Hepatic stellate cell (primary cell): ENCODE measurements at regions not wholly inside any gene's neighbourhood (a gene's known extent, or its start where the extent isn't known, plus 50 kb on each side); places are given as distances from the start of the nearest gene placed in this dataset.

Experiments
- DNase-seq: peaks from one replicate; pipeline ENCODE4 v3.0.0; 2011; ENCODE audit warnings: low spot score

GRCh38 chr5:8473827-8474568, 605.0 kb downstream of the MTRR start:
- no peak for DNase-seq

- DNase-seq: no peak
Observed at GRCh38 chr5:8474569-8474930, 605.6 kb downstream of the MTRR start.

- no peak for DNase-seq
Observed at GRCh38 chr5:8478326-8478725, 609.4 kb downstream of the MTRR start.

- no peak for DNase-seq
Observed at GRCh38 chr5:8481007-8481406, 612.1 kb downstream of the MTRR start.

GRCh38 chr5:8491254-8491653, 622.3 kb downstream of the MTRR start:
- no peak for DNase-seq

GRCh38 chr5:8493176-8493575, 624.2 kb downstream of the MTRR start:
- no peak for DNase-seq

- DNase-seq: no peak
Observed at GRCh38 chr5:8500426-8500825, 631.5 kb downstream of the MTRR start.

GRCh38 chr5:8505196-8505595, 636.2 kb downstream of the MTRR start:
- DNase-seq: no peak

GRCh38 chr5:8508231-8508630, 639.3 kb downstream of the MTRR start:
- DNase-seq: no peak

- no peak for DNase-seq
Observed at GRCh38 chr5:8516356-8516755, 647.4 kb downstream of the MTRR start.

- DNase-seq: no peak
Observed at GRCh38 chr5:8517456-8517855, 648.5 kb downstream of the MTRR start.

GRCh38 chr5:8520917-8521316, 652.0 kb downstream of the MTRR start:
- no peak for DNase-seq

GRCh38 chr5:8521991-8522390, 653.0 kb downstream of the MTRR start:
- DNase-seq: no peak

GRCh38 chr5:8522646-8523045, 653.7 kb downstream of the MTRR start:
- no peak for DNase-seq

GRCh38 chr5:8523501-8523900, 654.6 kb downstream of the MTRR start:
- DNase-seq: no peak

GRCh38 chr5:8525819-8526218, 656.9 kb downstream of the MTRR start:
- no peak for DNase-seq

GRCh38 chr5:8528106-8528505, 659.2 kb downstream of the MTRR start:
- DNase-seq: no peak

GRCh38 chr5:8538821-8539220, 669.9 kb downstream of the MTRR start:
- no peak for DNase-seq

- no peak for DNase-seq
Observed at GRCh38 chr5:8540317-8540716, 671.4 kb downstream of the MTRR start.

GRCh38 chr5:8550921-8551320, 682.0 kb downstream of the MTRR start:
- no peak for DNase-seq

- DNase-seq: no peak
Observed at GRCh38 chr5:8553364-8553763, 684.4 kb downstream of the MTRR start.

- no peak for DNase-seq
Observed at GRCh38 chr5:8557728-8558127, 688.8 kb downstream of the MTRR start.

- DNase-seq: no peak
Observed at GRCh38 chr5:8560776-8561175, 691.8 kb downstream of the MTRR start.

GRCh38 chr5:8561224-8561840, 692.4 kb downstream of the MTRR start:
- no peak for DNase-seq
